ENCODE measurements at regions not wholly inside any gene's neighbourhood (a gene's known extent, or its start where the extent isn't known, plus 50 kb on each side); places are given as distances from the start of the nearest gene placed in this dataset.

- no peak for TF ChIP-seq POLR2A (IDR thresholded peaks at IDR 0.05; ENCODE audit: low read length)
- TF ChIP-seq GATA1 (IDR thresholded peaks at IDR 0.05; ENCODE audit: low read depth, low read length) = no peak
These were observed 214.5 kb upstream of the ANKRD55 start for GRCh38 chr5:56447656-56448055.

All from erythroblast (primary cell).